ENCODE measurements at regions not wholly inside any gene's neighbourhood (a gene's known extent, or its start where the extent isn't known, plus 50 kb on each side); places are given as distances from the start of the nearest gene placed in this dataset.

- no peak for DNase-seq
- 89% methylated on average over 2 of the region's 2 CpGs for WGBS (ENCODE audit: insufficient coverage)
These were observed 435.1 kb downstream of the PRDM2 start for GRCh38 chr1:14135070-14135469.

DNA sequence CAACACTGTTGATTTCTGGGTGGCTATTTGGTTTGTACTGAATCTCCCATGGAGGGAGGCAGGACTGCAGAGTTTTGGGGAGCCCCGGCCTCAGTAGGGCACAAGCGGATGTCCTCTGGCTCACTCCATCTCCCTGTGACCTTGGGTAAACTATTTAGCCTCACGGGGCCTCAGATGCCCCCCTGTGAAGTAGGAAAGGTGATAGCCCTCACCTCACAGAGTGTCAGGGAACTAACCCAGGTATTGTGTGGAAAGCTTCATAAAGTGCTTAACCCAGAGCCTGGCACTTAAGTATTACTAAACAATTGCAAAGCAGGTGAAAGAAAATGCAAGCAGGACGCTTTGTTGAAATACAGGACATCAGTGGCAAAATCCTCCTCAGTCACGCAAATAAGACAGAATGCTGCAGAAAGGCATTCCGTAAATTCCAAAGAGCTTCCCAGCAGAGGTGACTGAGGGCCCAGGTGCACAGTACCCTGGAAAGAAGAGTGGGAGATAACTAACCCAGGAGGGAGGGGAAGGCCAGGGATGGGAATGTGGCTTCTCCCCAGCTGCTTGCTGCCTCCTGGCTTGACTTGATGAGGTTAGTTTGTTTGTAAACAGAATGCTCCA lies 436.3 kb downstream of the PRDM2 start:
- no peak overlapping the region for H3K27ac Mint-ChIP-seq
- peaks cover 0 to 8% (median 2%) of the 10 kb centered on the region in 3 donors for H3K27me3 Mint-ChIP-seq (ENCODE audit: low read depth in 3 of 3)
- DNase-seq, result no peak
- WGBS (ENCODE audit: insufficient coverage), result 40% methylated on average over 2 of the region's 6 CpGs
- no peak overlapping the region for H3K9ac ChIP-seq (ENCODE audit: insufficient read depth, low read length, poor library complexity, severe bottlenecking)
- H3K4me3 ChIP-seq (replicated peaks in 1 of 3; ENCODE audit: low read depth in 2 of 3, low read length in 3 of 3), result no peak overlapping the region
- no peaks in the 10 kb centered on the region for H3K4me1 Mint-ChIP-seq
- no peaks in the 10 kb centered on the region for H3K9me3 ChIP-seq (replicated peaks in 1 of 2; ENCODE audit: control insufficient read depth in 1 of 2, insufficient read depth in 1 of 2, low read length in 2 of 2)
- intact Hi-C loops (cut with micrococcal nuclease), result no loop called here
- no peaks in the 10 kb centered on the region for H4K20me1 ChIP-seq (ENCODE audit: insufficient read depth, low read length)
- no peaks in the 10 kb centered on the region for H3K36me3 ChIP-seq (replicated peaks in 1 of 2; ENCODE audit: control insufficient read depth in 1 of 2, insufficient read depth in 2 of 2, low read length in 2 of 2)
- H3K36me3 Mint-ChIP-seq, result no peaks in the 10 kb centered on the region
- H3K4me3 Mint-ChIP-seq, result no peak overlapping the region
- H3K27me3 ChIP-seq (ENCODE audit: control insufficient read depth in 2 of 2, insufficient read depth in 2 of 2, low read length in 2 of 2), result no peaks in the 10 kb centered on the region
- no peak overlapping the region for H3K27ac ChIP-seq (ENCODE audit: low read depth in 1 of 2, low read length in 2 of 2)
- H2AFZ ChIP-seq (ENCODE audit: insufficient read depth, low read depth, low read length, poor library complexity, severe bottlenecking), result no peak overlapping the region
- no peak for TF ChIP-seq CTCF (IDR thresholded peaks at IDR 0.05)
- H3K79me2 ChIP-seq (ENCODE audit: insufficient read depth, low read length), result no peaks in the 10 kb centered on the region
- peaks cover 0 to 3% (median 0%) of the 10 kb centered on the region in 7 donors for H3K9me3 Mint-ChIP-seq
- no peaks in the 10 kb centered on the region for H3K4me1 ChIP-seq (ENCODE audit: control insufficient read depth in 1 of 2, insufficient read depth in 2 of 2, low read length in 2 of 2)
- H3K4me2 ChIP-seq (replicated peaks; ENCODE audit: extremely low read depth, low read length, poor library complexity, severe bottlenecking), result no peak overlapping the region

More at GRCh38 chr1:14135070-14135469, 435.1 kb downstream of the PRDM2 start:
- H3K27ac ChIP-seq (ENCODE audit: low read depth in 1 of 2, low read length in 2 of 2), result no peak overlapping the region
- intact Hi-C loops (cut with micrococcal nuclease), result no loop called here
- Mint-ChIP-seq H3K36me3 (no peaks in the 10 kb centered on the region), H3K9me3 (peaks cover 0 to 3% (median 0%) of the 10 kb centered on the region in 7 donors), H3K4me1 (no peaks in the 10 kb centered on the region), H3K4me3 (no peak overlapping the region), H3K27me3 (ENCODE audit: low read depth in 3 of 3) (peaks cover 0 to 6% (median 2%) of the 10 kb centered on the region in 3 donors), H3K27ac (no peak overlapping the region)
- no peaks in the 10 kb centered on the region for H3K4me1 ChIP-seq (ENCODE audit: control insufficient read depth in 1 of 2, insufficient read depth in 2 of 2, low read length in 2 of 2)
- no peak overlapping the region for H2AFZ ChIP-seq (ENCODE audit: insufficient read depth, low read depth, low read length, poor library complexity, severe bottlenecking)
- TF ChIP-seq CTCF (IDR thresholded peaks at IDR 0.05), result no peak
- no peaks in the 10 kb centered on the region for H3K27me3 ChIP-seq (ENCODE audit: control insufficient read depth in 2 of 2, insufficient read depth in 2 of 2, low read length in 2 of 2)
- no peaks in the 10 kb centered on the region for H3K36me3 ChIP-seq (replicated peaks in 1 of 2; ENCODE audit: control insufficient read depth in 1 of 2, insufficient read depth in 2 of 2, low read length in 2 of 2)
- H3K4me2 ChIP-seq (replicated peaks; ENCODE audit: extremely low read depth, low read length, poor library complexity, severe bottlenecking), result no peak overlapping the region
- no peak overlapping the region for H3K4me3 ChIP-seq (replicated peaks in 1 of 3; ENCODE audit: low read depth in 2 of 3, low read length in 3 of 3)
- H3K79me2 ChIP-seq (ENCODE audit: insufficient read depth, low read length), result no peaks in the 10 kb centered on the region
- no peaks in the 10 kb centered on the region for H3K9me3 ChIP-seq (replicated peaks in 1 of 2; ENCODE audit: control insufficient read depth in 1 of 2, insufficient read depth in 1 of 2, low read length in 2 of 2)
- H4K20me1 ChIP-seq (ENCODE audit: insufficient read depth, low read length), result no peaks in the 10 kb centered on the region
- no peak overlapping the region for H3K9ac ChIP-seq (ENCODE audit: insufficient read depth, low read length, poor library complexity, severe bottlenecking)
